ENCODE measurements at regions not wholly inside any gene's neighbourhood (a gene's known extent, or its start where the extent isn't known, plus 50 kb on each side); places are given as distances from the start of the nearest gene placed in this dataset.

DNA sequence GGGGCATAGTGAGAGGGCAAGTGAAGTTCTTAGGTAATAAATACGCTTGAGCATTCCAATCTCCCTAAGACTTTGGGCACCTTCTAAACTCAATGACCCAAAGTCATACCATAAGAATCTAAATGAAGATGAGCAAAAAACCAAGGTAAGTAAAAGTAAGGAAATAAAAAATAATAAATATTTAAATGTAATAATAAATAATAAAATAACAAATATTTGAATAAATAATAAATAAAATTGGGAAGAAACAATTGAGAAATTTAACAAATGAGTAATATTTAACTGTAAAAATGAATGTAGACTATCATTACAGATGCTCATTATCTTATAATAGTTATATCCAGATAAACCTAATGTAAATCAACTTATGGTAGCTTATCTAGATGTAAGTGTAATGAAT, 391.7 kb downstream of the WDR72 start:
- Histone ChIP-seq H3K79me1 (ENCODE audit: low read length) (no peaks in the 10 kb centered on the region), H3K4me1 (ENCODE audit: control insufficient read depth, low read depth, low read length) (no peaks in the 10 kb centered on the region), H3K79me2 (ENCODE audit: control insufficient read depth, insufficient read depth, low read length) (no peaks in the 10 kb centered on the region), H3K27me3 (ENCODE audit: insufficient read depth, low read length, poor library complexity) (no peaks in the 10 kb centered on the region), H3K4ac (ENCODE audit: low read depth, low read length) (no peak overlapping the region), H3K56ac (ENCODE audit: low read length) (no peak overlapping the region), H4K8ac (ENCODE audit: low read depth, low read length) (no peak overlapping the region), H2AK5ac (ENCODE audit: low read length) (no peak overlapping the region), H3K36me3 (ENCODE audit: control insufficient read depth, insufficient read depth, low read length) (no peaks in the 10 kb centered on the region), H2BK15ac (replicated peaks; ENCODE audit: low read depth) (no peak overlapping the region), H3K4me2 (ENCODE audit: low read length) (no peak overlapping the region), H3K9ac (ENCODE audit: low read length) (no peak overlapping the region), H4K5ac (ENCODE audit: low read length) (no peak overlapping the region), H2BK5ac (ENCODE audit: low read length) (no peak overlapping the region), H3K27ac (ENCODE audit: low read depth, low read length) (no peak overlapping the region), H3K23ac (ENCODE audit: low read length) (no peak overlapping the region), H3K18ac (ENCODE audit: low read length) (no peak overlapping the region), H2BK120ac (ENCODE audit: low read depth, low read length) (no peak overlapping the region), H3K4me3 (ENCODE audit: low read length) (no peak overlapping the region)
- WGBS (ENCODE audit: extremely low coverage, insufficient coverage, low lambda C conversion rate), result no CpG with 5 or more reads among the region's 1 CpG
- no peak for DNase-seq

DNA sequence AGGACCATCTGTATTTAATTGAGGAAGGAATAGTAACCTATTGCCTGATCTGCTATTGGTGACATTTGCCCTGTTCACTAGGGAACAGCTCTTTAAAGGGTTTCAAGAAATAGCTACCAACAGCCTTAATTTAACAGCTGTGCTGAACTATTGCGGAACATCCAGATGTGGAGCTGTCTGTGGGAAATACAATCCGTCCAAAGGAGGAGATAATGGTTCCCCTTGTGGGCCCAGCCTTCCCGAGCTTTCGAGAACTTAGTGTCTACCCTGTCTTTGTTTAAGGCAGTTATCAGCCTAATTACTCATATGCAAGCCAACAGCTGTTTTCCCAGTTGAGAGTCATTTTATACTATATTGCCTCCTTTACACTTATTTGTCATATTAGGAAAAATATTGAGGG, 398.6 kb downstream of the WDR72 start:
- Histone ChIP-seq H2BK15ac (replicated peaks; ENCODE audit: low read depth) (no peak overlapping the region), H3K79me2 (ENCODE audit: control insufficient read depth, insufficient read depth, low read length) (no peaks in the 10 kb centered on the region), H4K8ac (ENCODE audit: low read depth, low read length) (no peak overlapping the region), H3K4me1 (ENCODE audit: control insufficient read depth, low read depth, low read length) (peaks cover 3% of the 10 kb centered on the region), H3K27me3 (ENCODE audit: insufficient read depth, low read length, poor library complexity) (no peaks in the 10 kb centered on the region), H2AK5ac (ENCODE audit: low read length) (no peak overlapping the region), H3K4ac (ENCODE audit: low read depth, low read length) (no peak overlapping the region), H3K4me3 (ENCODE audit: low read length) (no peak overlapping the region), H3K23ac (ENCODE audit: low read length) (no peak overlapping the region), H3K36me3 (ENCODE audit: control insufficient read depth, insufficient read depth, low read length) (no peaks in the 10 kb centered on the region), H3K56ac (ENCODE audit: low read length) (no peak overlapping the region), H2BK120ac (ENCODE audit: low read depth, low read length) (no peak overlapping the region), H4K5ac (ENCODE audit: low read length) (no peak overlapping the region), H3K27ac (ENCODE audit: low read depth, low read length) (no peak overlapping the region), H2BK5ac (ENCODE audit: low read length) (no peak overlapping the region), H3K79me1 (ENCODE audit: low read length) (no peaks in the 10 kb centered on the region), H3K18ac (ENCODE audit: low read length) (no peak overlapping the region), H3K9ac (ENCODE audit: low read length) (no peak overlapping the region), H3K4me2 (ENCODE audit: low read length) (no peak overlapping the region)
- no CpG with 5 or more reads among the region's 4 CpGs for WGBS (ENCODE audit: extremely low coverage, insufficient coverage, low lambda C conversion rate)
- no peak for DNase-seq

- peak; percentile 61 for DNase-seq
- no peak overlapping the region for H3K4me3 ChIP-seq (ENCODE audit: low read length)
- H4K5ac ChIP-seq (ENCODE audit: low read length), result no peak overlapping the region
- H3K4me1 ChIP-seq (ENCODE audit: control insufficient read depth, low read depth, low read length), result peaks cover 3% of the 10 kb centered on the region
- H2BK15ac ChIP-seq (replicated peaks; ENCODE audit: low read depth), result no peak overlapping the region
- no peak overlapping the region for H3K27ac ChIP-seq (ENCODE audit: low read depth, low read length)
- no peak overlapping the region for H2BK5ac ChIP-seq (ENCODE audit: low read length)
- no peak overlapping the region for H2BK120ac ChIP-seq (ENCODE audit: low read depth, low read length)
- no peak overlapping the region for H3K18ac ChIP-seq (ENCODE audit: low read length)
- H3K4ac ChIP-seq (ENCODE audit: low read depth, low read length), result no peak overlapping the region
- no peak overlapping the region for H3K4me2 ChIP-seq (ENCODE audit: low read length)
- H3K79me1 ChIP-seq (ENCODE audit: low read length), result no peaks in the 10 kb centered on the region
- H3K79me2 ChIP-seq (ENCODE audit: control insufficient read depth, insufficient read depth, low read length), result no peaks in the 10 kb centered on the region
- no peak overlapping the region for H3K9ac ChIP-seq (ENCODE audit: low read length)
- no peak overlapping the region for H2AK5ac ChIP-seq (ENCODE audit: low read length)
- no peak overlapping the region for H3K56ac ChIP-seq (ENCODE audit: low read length)
- WGBS (ENCODE audit: extremely low coverage, insufficient coverage, low lambda C conversion rate), result no CpG with 5 or more reads among the region's 2 CpGs
- no peaks in the 10 kb centered on the region for H3K27me3 ChIP-seq (ENCODE audit: insufficient read depth, low read length, poor library complexity)
- H3K23ac ChIP-seq (ENCODE audit: low read length), result no peak overlapping the region
- no peaks in the 10 kb centered on the region for H3K36me3 ChIP-seq (ENCODE audit: control insufficient read depth, insufficient read depth, low read length)
- no peak overlapping the region for H4K8ac ChIP-seq (ENCODE audit: low read depth, low read length)
Observed at GRCh38 chr15:53359038-53359437, 400.4 kb downstream of the WDR72 start.

DNA sequence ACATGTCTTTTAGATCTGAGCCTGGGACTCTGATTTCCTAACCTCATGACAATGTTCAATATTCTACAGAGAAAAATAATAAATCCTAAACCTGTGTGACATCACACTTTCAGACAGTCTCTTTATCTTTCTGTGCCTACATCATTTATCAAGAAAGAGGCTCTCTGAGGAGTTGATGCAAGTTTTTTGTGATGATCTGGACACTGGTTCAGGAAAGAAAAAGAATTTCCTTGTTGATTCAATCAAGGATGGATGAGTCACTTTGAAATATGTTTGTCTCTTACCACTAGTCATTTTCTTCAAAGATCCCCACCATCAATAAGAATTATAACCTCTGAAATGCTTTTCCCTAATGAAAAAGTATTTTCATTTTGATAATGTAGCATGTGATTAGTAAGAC, 404.6 kb downstream of the WDR72 start:
- H2BK15ac ChIP-seq (replicated peaks; ENCODE audit: low read depth), result no peak overlapping the region

GRCh38 chr15:53351373-53351772, 408.1 kb downstream of the WDR72 start:
- no peak overlapping the region for H2BK120ac ChIP-seq (ENCODE audit: low read depth, low read length)
- no peaks in the 10 kb centered on the region for H3K79me1 ChIP-seq (ENCODE audit: low read length)
- H3K18ac ChIP-seq (ENCODE audit: low read length), result no peak overlapping the region
- H4K5ac ChIP-seq (ENCODE audit: low read length), result no peak overlapping the region
- no peak overlapping the region for H2BK15ac ChIP-seq (replicated peaks; ENCODE audit: low read depth)
- H2AK5ac ChIP-seq (ENCODE audit: low read length), result no peak overlapping the region
- H3K27me3 ChIP-seq (ENCODE audit: insufficient read depth, low read length, poor library complexity), result no peaks in the 10 kb centered on the region
- no peak overlapping the region for H3K4me3 ChIP-seq (ENCODE audit: low read length)
- no peak overlapping the region for H3K56ac ChIP-seq (ENCODE audit: low read length)
- no CpG with 5 or more reads among the region's 3 CpGs for WGBS (ENCODE audit: extremely low coverage, insufficient coverage, low lambda C conversion rate)
- H3K4me2 ChIP-seq (ENCODE audit: low read length), result no peak overlapping the region
- no peak overlapping the region for H3K9ac ChIP-seq (ENCODE audit: low read length)
- H3K27ac ChIP-seq (ENCODE audit: low read depth, low read length), result no peak overlapping the region
- no peaks in the 10 kb centered on the region for H3K36me3 ChIP-seq (ENCODE audit: control insufficient read depth, insufficient read depth, low read length)
- H3K79me2 ChIP-seq (ENCODE audit: control insufficient read depth, insufficient read depth, low read length), result no peaks in the 10 kb centered on the region
- H4K8ac ChIP-seq (ENCODE audit: low read depth, low read length), result no peak overlapping the region
- H3K4ac ChIP-seq (ENCODE audit: low read depth, low read length), result no peak overlapping the region
- no peaks in the 10 kb centered on the region for H3K4me1 ChIP-seq (ENCODE audit: control insufficient read depth, low read depth, low read length)
- no peak overlapping the region for H3K23ac ChIP-seq (ENCODE audit: low read length)
- H2BK5ac ChIP-seq (ENCODE audit: low read length), result no peak overlapping the region
- peak; percentile 23 for DNase-seq

More for the DNA sequence above, 404.6 kb downstream of the WDR72 start:
- H3K4me2 ChIP-seq (ENCODE audit: low read length), result no peak overlapping the region
- H3K9ac ChIP-seq (ENCODE audit: low read length), result no peak overlapping the region
- no peak for DNase-seq
- no peak overlapping the region for H2BK120ac ChIP-seq (ENCODE audit: low read depth, low read length)
- H3K56ac ChIP-seq (ENCODE audit: low read length), result no peak overlapping the region
- H3K4me3 ChIP-seq (ENCODE audit: low read length), result no peak overlapping the region
- H2AK5ac ChIP-seq (ENCODE audit: low read length), result no peak overlapping the region
- H3K4ac ChIP-seq (ENCODE audit: low read depth, low read length), result no peak overlapping the region
- H3K27me3 ChIP-seq (ENCODE audit: insufficient read depth, low read length, poor library complexity), result no peaks in the 10 kb centered on the region
- no peak overlapping the region for H4K5ac ChIP-seq (ENCODE audit: low read length)
- H4K8ac ChIP-seq (ENCODE audit: low read depth, low read length), result no peak overlapping the region
- H3K4me1 ChIP-seq (ENCODE audit: control insufficient read depth, low read depth, low read length), result peaks cover 3% of the 10 kb centered on the region
- no peak overlapping the region for H3K27ac ChIP-seq (ENCODE audit: low read depth, low read length)
- H3K36me3 ChIP-seq (ENCODE audit: control insufficient read depth, insufficient read depth, low read length), result no peaks in the 10 kb centered on the region
- H3K18ac ChIP-seq (ENCODE audit: low read length), result no peak overlapping the region
- no peaks in the 10 kb centered on the region for H3K79me2 ChIP-seq (ENCODE audit: control insufficient read depth, insufficient read depth, low read length)
- H3K79me1 ChIP-seq (ENCODE audit: low read length), result no peaks in the 10 kb centered on the region
- H2BK5ac ChIP-seq (ENCODE audit: low read length), result no peak overlapping the region
- H3K23ac ChIP-seq (ENCODE audit: low read length), result no peak overlapping the region

GRCh38 chr15:53346583-53346982, 412.9 kb downstream of the WDR72 start:
- no peak overlapping the region for H2BK120ac ChIP-seq (ENCODE audit: low read depth, low read length)
- H3K79me2 ChIP-seq (ENCODE audit: control insufficient read depth, insufficient read depth, low read length), result no peaks in the 10 kb centered on the region
- H3K56ac ChIP-seq (ENCODE audit: low read length), result no peak overlapping the region
- no peak overlapping the region for H3K4me2 ChIP-seq (ENCODE audit: low read length)
- no peak overlapping the region for H3K4ac ChIP-seq (ENCODE audit: low read depth, low read length)
- no peak overlapping the region for H4K5ac ChIP-seq (ENCODE audit: low read length)
- no peak overlapping the region for H2AK5ac ChIP-seq (ENCODE audit: low read length)
- H3K36me3 ChIP-seq (ENCODE audit: control insufficient read depth, insufficient read depth, low read length), result no peaks in the 10 kb centered on the region
- DNase-seq, result no peak
- H2BK5ac ChIP-seq (ENCODE audit: low read length), result no peak overlapping the region
- no peak overlapping the region for H3K27ac ChIP-seq (ENCODE audit: low read depth, low read length)
- H2BK15ac ChIP-seq (replicated peaks; ENCODE audit: low read depth), result no peak overlapping the region
- H4K8ac ChIP-seq (ENCODE audit: low read depth, low read length), result no peak overlapping the region
- H3K79me1 ChIP-seq (ENCODE audit: low read length), result no peaks in the 10 kb centered on the region
- H3K18ac ChIP-seq (ENCODE audit: low read length), result no peak overlapping the region
- H3K4me1 ChIP-seq (ENCODE audit: control insufficient read depth, low read depth, low read length), result no peaks in the 10 kb centered on the region
- no peak overlapping the region for H3K23ac ChIP-seq (ENCODE audit: low read length)
- no peak overlapping the region for H3K4me3 ChIP-seq (ENCODE audit: low read length)
- no peaks in the 10 kb centered on the region for H3K27me3 ChIP-seq (ENCODE audit: insufficient read depth, low read length, poor library complexity)
- no peak overlapping the region for H3K9ac ChIP-seq (ENCODE audit: low read length)
- WGBS (ENCODE audit: extremely low coverage, insufficient coverage, low lambda C conversion rate), result no CpG with 5 or more reads among the region's 3 CpGs

Measured in mesendoderm (in vitro differentiated cells).